Muscle layer of duodenum (tissue), 2 donors: ENCODE measurements at regions not wholly inside any gene's neighbourhood (a gene's known extent, or its start where the extent isn't known, plus 50 kb on each side); places are given as distances from the start of the nearest gene placed in this dataset.
"Not testable (repeated sequence)": the region's sequence is repeated elsewhere in the genome, so short reads cannot be mapped to it uniquely, and the experiment has no call there.

Experiments
- H3K27ac ChIP-seq: one replicate; pipeline ENCODE4 v1.7.0; 2013; ENCODE audit warnings: mild to moderate bottlenecking, low read length
- H3K27me3 ChIP-seq: one replicate; pipeline ENCODE4 v1.7.0; 2013; ENCODE audit warnings: low read depth, mild to moderate bottlenecking, control low read depth, low read length
- H3K36me3 ChIP-seq, 2 donors: one replicate each; pipeline ENCODE4 v1.7.0; 2013; ENCODE audit warnings: low read length in 2 of 2, control low read depth in 1 of 2, mild to moderate bottlenecking in 1 of 2; ENCODE audit not compliant: insufficient read depth in 2 of 2, control insufficient read depth in 1 of 2
- H3K4me1 ChIP-seq, 2 donors: one replicate each; pipeline ENCODE4 v1.7.0; 2013; ENCODE audit warnings: low read length in 2 of 2, mild to moderate bottlenecking in 2 of 2, control low read depth in 1 of 2, moderate library complexity in 1 of 2; ENCODE audit not compliant: insufficient read depth in 2 of 2, control insufficient read depth in 1 of 2
- H3K4me3 ChIP-seq, 2 donors: one replicate each; pipeline ENCODE4 v1.7.0; 2013; ENCODE audit warnings: low read length in 2 of 2, low read depth in 1 of 2, mild to moderate bottlenecking in 1 of 2
- H3K9me3 ChIP-seq, 2 donors: one replicate each; pipeline ENCODE4 v1.7.0; 2013; ENCODE audit warnings: low read length in 2 of 2, control low read depth in 1 of 2, mild to moderate bottlenecking in 1 of 2; ENCODE audit not compliant: control insufficient read depth in 1 of 2
- donor health status: healthy.

DNA sequence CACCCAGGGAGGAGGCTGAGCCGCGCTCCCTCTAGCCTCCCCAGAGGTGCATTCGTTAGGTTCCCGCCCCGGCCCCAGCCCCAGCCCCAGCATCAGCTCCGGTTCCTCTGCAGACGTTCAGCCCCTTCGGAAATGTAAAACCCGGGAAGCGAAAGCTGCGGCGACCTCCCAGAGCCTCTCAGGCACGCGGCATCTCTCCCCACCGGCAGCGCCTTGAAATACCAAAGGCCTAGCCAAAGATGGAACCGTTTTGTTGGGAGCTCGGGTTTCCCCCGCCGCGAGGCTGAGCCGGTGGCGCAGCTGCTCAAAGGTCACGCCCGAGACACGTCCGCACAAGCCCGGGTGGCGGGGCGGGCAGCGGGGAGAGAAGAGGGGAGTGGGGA, 77.8 kb upstream of the HES1 start:
- peaks cover 0 to 5% of the 10 kb centered on the region in 2 donors for H3K4me1 ChIP-seq
- no peak overlapping the region for H3K27ac ChIP-seq
- no peaks in the 10 kb centered on the region for H3K27me3 ChIP-seq
- H3K9me3 ChIP-seq = no peaks in the 10 kb centered on the region
- no peaks in the 10 kb centered on the region for H3K36me3 ChIP-seq
- H3K4me3 ChIP-seq = peak overlapping the region; percentile 0 to 40

DNA sequence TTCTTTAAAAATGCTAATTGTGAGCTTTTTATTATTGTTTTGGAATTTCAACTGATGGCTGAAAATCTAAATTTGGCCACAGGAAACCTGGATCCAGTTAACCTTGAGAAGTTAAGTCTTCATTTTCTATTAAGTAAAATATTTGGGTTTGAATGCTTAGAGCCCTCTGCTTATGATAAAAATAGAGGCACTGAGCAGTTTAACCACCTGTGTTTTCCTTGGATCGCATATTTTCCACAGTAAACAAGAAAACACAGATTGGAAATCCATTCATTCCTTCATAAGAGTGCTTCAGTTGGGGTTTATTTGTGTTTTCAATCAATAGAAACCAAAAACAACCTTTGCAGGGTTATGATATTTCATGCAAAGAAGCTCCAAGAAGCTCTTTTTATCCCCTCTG, 77.2 kb upstream of the HES1 start:
- Histone ChIP-seq H3K36me3 (no peaks in the 10 kb centered on the region), H3K4me1 (peaks cover 0 to 5% of the 10 kb centered on the region in 2 donors), H3K4me3 (no peak overlapping the region)

GRCh38 chr3:194061421-194062030, 74.4 kb upstream of the HES1 start:
- peaks cover 0 to 5% of the 10 kb centered on the region in 2 donors for H3K4me1 ChIP-seq

More for the DNA sequence above, 77.2 kb upstream of the HES1 start:
- Histone ChIP-seq H3K27me3 (no peaks in the 10 kb centered on the region), H3K27ac (no peak overlapping the region), H3K9me3 (no peaks in the 10 kb centered on the region)

GRCh38 chr3:194062830-194063229, 73.1 kb upstream of the HES1 start:
- Histone ChIP-seq H3K4me3 (no peak overlapping the region), H3K4me1 (peaks cover 0 to 5% of the 10 kb centered on the region in 2 donors), H3K9me3 (peaks cover 0 to 5% of the 10 kb centered on the region in 2 donors), H3K36me3 (no peaks in the 10 kb centered on the region), H3K27ac (no peak overlapping the region), H3K27me3 (no peaks in the 10 kb centered on the region)

More at GRCh38 chr3:194061421-194062030, 74.4 kb upstream of the HES1 start:
- H3K27ac ChIP-seq = no peak overlapping the region
- H3K4me3 ChIP-seq = no peak overlapping the region
- H3K27me3 ChIP-seq = no peaks in the 10 kb centered on the region
- no peaks in the 10 kb centered on the region for H3K36me3 ChIP-seq
- no peaks in the 10 kb centered on the region for H3K9me3 ChIP-seq

DNA sequence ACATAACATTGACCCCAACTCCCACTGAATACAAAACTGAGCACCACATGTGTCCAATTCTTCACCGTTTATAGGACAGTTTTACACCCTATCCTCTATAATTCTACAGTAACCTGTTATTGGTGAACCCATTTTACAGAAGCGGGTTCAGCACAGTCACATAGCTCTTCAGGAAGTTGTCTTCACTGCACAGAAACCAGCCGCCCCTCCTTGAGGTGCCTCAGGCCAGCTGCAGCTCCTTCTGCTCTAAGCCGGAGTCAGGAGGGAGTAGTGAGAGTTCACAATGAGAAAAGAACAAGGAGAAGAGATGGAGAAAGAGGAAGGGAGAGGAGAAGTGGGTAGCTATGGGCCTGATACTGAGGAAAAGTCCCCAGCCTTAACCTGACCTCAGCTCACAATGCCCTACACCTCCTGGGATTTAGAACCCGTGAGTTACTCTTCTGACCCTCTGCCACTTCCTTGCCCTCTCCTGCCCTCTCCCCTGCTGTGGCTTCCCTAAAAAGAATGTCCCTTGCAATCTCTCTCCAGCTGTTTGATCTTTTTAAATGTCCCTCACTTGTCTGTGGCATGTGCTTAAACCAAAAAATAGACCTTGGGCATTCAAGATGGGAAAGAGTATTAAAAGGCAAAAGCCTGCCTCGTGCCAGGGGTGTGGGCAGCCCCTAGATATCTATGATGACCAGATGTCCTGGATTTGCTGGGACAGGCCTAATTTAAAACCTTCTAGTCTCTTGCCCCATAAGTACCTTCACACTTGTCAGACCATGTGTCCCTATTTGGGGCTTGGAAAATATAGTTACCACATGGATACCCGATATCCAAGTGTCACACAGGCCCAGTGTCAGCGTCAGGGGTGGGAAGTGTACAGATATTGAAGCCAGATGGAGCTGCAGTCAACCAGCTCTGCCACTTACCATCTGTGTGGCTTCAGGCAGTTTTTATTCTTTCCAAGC, 71.3 kb upstream of the HES1 start:
- peaks cover 0 to 5% of the 10 kb centered on the region in 2 donors for H3K9me3 ChIP-seq
- no peak overlapping the region for H3K4me3 ChIP-seq
- no peak overlapping the region for H3K27ac ChIP-seq
- H3K27me3 ChIP-seq = no peaks in the 10 kb centered on the region
- no peaks in the 10 kb centered on the region for H3K4me1 ChIP-seq
- no peaks in the 10 kb centered on the region for H3K36me3 ChIP-seq

GRCh38 chr3:194067327-194067726, 68.6 kb upstream of the HES1 start:
- not testable (repeated sequence) for H3K9me3 ChIP-seq, H3K27ac ChIP-seq, H3K4me3 ChIP-seq, H3K4me1 ChIP-seq, H3K27me3 ChIP-seq, H3K36me3 ChIP-seq

GRCh38 chr3:194067949-194068362, 68.0 kb upstream of the HES1 start:
- Histone ChIP-seq H3K4me1 (peaks cover 3 to 6% of the 10 kb centered on the region in 2 donors), H3K36me3 (no peaks in the 10 kb centered on the region), H3K27ac (no peak overlapping the region), H3K9me3 (peaks cover 0 to 5% of the 10 kb centered on the region in 2 donors), H3K27me3 (no peaks in the 10 kb centered on the region), H3K4me3 (no peak overlapping the region)

GRCh38 chr3:194069421-194070219, 66.3 kb upstream of the HES1 start:
- no peak overlapping the region for H3K27ac ChIP-seq
- H3K27me3 ChIP-seq = no peaks in the 10 kb centered on the region
- no peaks in the 10 kb centered on the region for H3K36me3 ChIP-seq
- no peak overlapping the region for H3K4me3 ChIP-seq
- peaks cover 0 to 5% of the 10 kb centered on the region in 2 donors for H3K9me3 ChIP-seq
- H3K4me1 ChIP-seq = peaks cover 3 to 6% of the 10 kb centered on the region in 2 donors

DNA sequence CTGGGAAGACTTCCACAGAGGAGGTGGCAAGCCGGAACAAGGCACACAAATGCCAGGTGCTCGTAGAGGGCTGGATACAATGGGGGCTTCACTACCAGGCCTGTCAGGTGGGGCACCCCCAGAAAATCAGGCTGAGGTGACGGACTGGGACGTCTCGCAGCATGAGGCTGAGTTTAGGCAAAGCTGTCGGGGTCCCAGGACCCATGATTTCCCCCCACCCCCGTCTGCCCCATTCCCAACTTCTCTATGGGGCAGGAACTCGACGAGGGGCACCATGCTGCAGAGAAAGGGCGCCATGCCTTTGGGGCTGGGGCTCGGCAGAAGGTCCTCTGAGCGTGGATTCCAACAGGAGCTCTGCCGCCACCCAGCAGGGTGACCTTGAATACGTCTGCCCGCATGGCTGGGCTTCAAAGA, 65.7 kb upstream of the HES1 start:
- Histone ChIP-seq H3K4me3 (peak overlapping the region; percentile 42 to 66), H3K4me1 (peaks cover 3 to 6% of the 10 kb centered on the region in 2 donors), H3K36me3 (no peaks in the 10 kb centered on the region), H3K27ac (no peak overlapping the region), H3K27me3 (no peaks in the 10 kb centered on the region), H3K9me3 (peaks cover 0 to 5% of the 10 kb centered on the region in 2 donors)

DNA sequence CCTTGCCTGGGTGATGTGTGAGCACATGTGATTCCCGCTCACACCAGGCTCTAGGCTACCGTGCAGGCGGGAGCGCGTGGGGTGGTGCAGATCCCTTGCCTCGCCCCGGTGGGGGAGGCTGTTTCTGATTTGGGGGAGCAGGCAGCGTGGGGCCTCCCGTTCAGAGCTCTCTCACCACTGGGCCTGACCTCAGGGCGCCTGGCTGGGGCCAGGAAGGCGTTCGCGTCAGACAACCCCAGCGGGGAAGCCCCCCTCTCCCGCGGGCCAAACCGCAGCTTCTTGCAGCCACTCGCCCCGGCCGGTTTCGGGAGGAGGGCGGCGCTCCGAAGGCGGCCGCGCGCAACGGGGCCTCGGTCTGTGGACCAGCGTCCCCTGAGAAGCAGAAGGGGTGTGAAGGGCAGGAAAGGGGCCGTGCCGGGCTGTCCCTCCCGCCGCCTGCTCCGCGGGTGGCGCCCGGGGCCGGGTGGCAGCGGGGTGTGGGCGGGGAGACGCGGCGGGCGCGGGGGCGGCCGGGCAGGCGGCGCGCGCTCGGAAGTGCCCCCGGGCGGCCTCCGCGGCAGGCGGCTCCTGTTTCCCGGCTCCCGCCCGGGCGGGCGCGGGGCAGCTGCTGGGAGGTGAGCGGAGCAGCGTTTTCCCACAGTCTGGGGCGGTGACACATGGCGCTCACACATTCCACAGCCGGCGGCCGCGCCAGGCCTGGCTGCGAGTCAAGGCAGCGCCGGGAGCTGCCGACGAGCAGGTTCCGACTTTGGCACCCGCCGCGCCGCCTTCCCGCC, 65.1 kb upstream of the HES1 start:
- H3K4me1 ChIP-seq = peaks cover 3 to 6% of the 10 kb centered on the region in 2 donors
- no peaks in the 10 kb centered on the region for H3K36me3 ChIP-seq
- H3K27me3 ChIP-seq = no peaks in the 10 kb centered on the region
- no peak overlapping the region for H3K27ac ChIP-seq
- H3K4me3 ChIP-seq = peak overlapping the region; percentile 42 to 66
- H3K9me3 ChIP-seq = peaks cover 0 to 5% of the 10 kb centered on the region in 2 donors
